WERI-Rb-1 (cell line): ENCODE measurements at regions not wholly inside any gene's neighbourhood (a gene's known extent, or its start where the extent isn't known, plus 50 kb on each side); places are given as distances from the start of the nearest gene placed in this dataset.

Experiments
- DNase-seq: peaks from one replicate; pipeline ENCODE4 v3.0.0-alpha.2; 2020
- H3K27ac ChIP-seq: fragments of 250-450 bp; sonication (Bioruptor Pico); 2 replicates; pipeline ENCODE4 v1.5.1; 2020; ENCODE audit warnings: mild to moderate bottlenecking, moderate library complexity
- H3K27me3 ChIP-seq: fragments of 250-450 bp; sonication (Bioruptor Pico); 2 replicates; pipeline ENCODE4 v1.5.1; 2021; ENCODE audit warnings: mild to moderate bottlenecking, low read depth, moderate library complexity; ENCODE audit not compliant: insufficient read depth, severe bottlenecking
- H3K36me3 ChIP-seq: fragments of 250-450 bp; sonication (Bioruptor Pico); 2 replicates; pipeline ENCODE4 v1.5.1; 2020; ENCODE audit warnings: mild to moderate bottlenecking, moderate library complexity
- H3K4me3 ChIP-seq: 2 replicates; pipeline ENCODE4 v1.5.1; 2011; ENCODE audit warnings: low read depth, mild to moderate bottlenecking, control low read depth, low read length
- H3K9me3 ChIP-seq: fragments of 250-450 bp; sonication (Bioruptor Pico); 2 replicates; pipeline ENCODE4 v1.5.1; 2021; ENCODE audit warnings: mild to moderate bottlenecking, moderate library complexity; ENCODE audit not compliant: severe bottlenecking
- CTCF ChIP-seq: IDR thresholded peaks from 2 replicates; pipeline ENCODE4 v1.5.1; 2011; ENCODE audit warnings: low read depth, mild to moderate bottlenecking, control low read depth, inconsistent platforms, low read length

- Histone ChIP-seq H3K27me3 (peaks cover 2% of the 10 kb centered on the region), H3K27ac (no peak overlapping the region)
- no peak for TF ChIP-seq CTCF
These were observed 288.1 kb upstream of the POU1F1 start for GRCh38 chr3:87564438-87564837.

GRCh38 chr3:87563712-87564111, 287.3 kb upstream of the POU1F1 start:
- no peak for TF ChIP-seq CTCF

More at GRCh38 chr3:87564438-87564837, 288.1 kb upstream of the POU1F1 start:
- Histone ChIP-seq H3K4me3 (no peak overlapping the region), H3K36me3 (no peaks in the 10 kb centered on the region), H3K9me3 (no peaks in the 10 kb centered on the region)
- no peak for DNase-seq

GRCh38 chr3:87558492-87558891, 282.1 kb upstream of the POU1F1 start:
- Histone ChIP-seq H3K27me3 (peaks cover 2% of the 10 kb centered on the region), H3K9me3 (no peaks in the 10 kb centered on the region), H3K27ac (no peak overlapping the region), H3K36me3 (no peaks in the 10 kb centered on the region), H3K4me3 (no peak overlapping the region)
- DNase-seq = no peak
- TF ChIP-seq CTCF = no peak

More at GRCh38 chr3:87563712-87564111, 287.3 kb upstream of the POU1F1 start:
- Histone ChIP-seq H3K9me3 (no peaks in the 10 kb centered on the region), H3K27me3 (peaks cover 2% of the 10 kb centered on the region), H3K36me3 (no peaks in the 10 kb centered on the region), H3K27ac (no peak overlapping the region), H3K4me3 (no peak overlapping the region)
- DNase-seq = no peak

- Histone ChIP-seq H3K27ac (no peak overlapping the region), H3K27me3 (peaks cover 2% of the 10 kb centered on the region), H3K36me3 (no peaks in the 10 kb centered on the region), H3K9me3 (no peaks in the 10 kb centered on the region), H3K4me3 (no peak overlapping the region)
- DNase-seq = no peak
- no peak for TF ChIP-seq CTCF
These were observed 278.9 kb upstream of the POU1F1 start for GRCh38 chr3:87555290-87555689.

GRCh38 chr3:87553058-87553457, 276.7 kb upstream of the POU1F1 start:
- TF ChIP-seq CTCF = no peak
- Histone ChIP-seq H3K27me3 (peaks cover 1% of the 10 kb centered on the region), H3K4me3 (no peak overlapping the region), H3K36me3 (no peaks in the 10 kb centered on the region), H3K9me3 (no peaks in the 10 kb centered on the region), H3K27ac (no peak overlapping the region)
- no peak for DNase-seq

- no peak for TF ChIP-seq CTCF
- H3K9me3 ChIP-seq = no peaks in the 10 kb centered on the region
- no peaks in the 10 kb centered on the region for H3K36me3 ChIP-seq
- no peak for DNase-seq
- H3K4me3 ChIP-seq = no peak overlapping the region
- no peak overlapping the region for H3K27ac ChIP-seq
- H3K27me3 ChIP-seq = peaks cover 5% of the 10 kb centered on the region
These were observed 274.5 kb upstream of the POU1F1 start for GRCh38 chr3:87550892-87551291.
